PC-3 (cell line): ENCODE measurements at regions not wholly inside any gene's neighbourhood (a gene's known extent, or its start where the extent isn't known, plus 50 kb on each side); places are given as distances from the start of the nearest gene placed in this dataset.

Experiments
- EZH2phosphoT487 ChIP-seq: fragments of 300-600 bp; sonication (generic); IDR thresholded peaks from 2 replicates; pipeline ENCODE4 v1.6.1; 2018; ENCODE audit warnings: mild to moderate bottlenecking, antibody characterized with exemption, low read length, borderline replicate concordance
- TF ChIP-seq, protein P1 (sequence below): fragments of 300-600 bp; sonication (generic); conservative IDR thresholded peaks from 2 replicates; pipeline ENCODE4 v1.5.1; 2017; ENCODE audit warnings: antibody characterized with exemption, low read depth, mild to moderate bottlenecking, low read length

- TF ChIP-seq, protein P1, sequence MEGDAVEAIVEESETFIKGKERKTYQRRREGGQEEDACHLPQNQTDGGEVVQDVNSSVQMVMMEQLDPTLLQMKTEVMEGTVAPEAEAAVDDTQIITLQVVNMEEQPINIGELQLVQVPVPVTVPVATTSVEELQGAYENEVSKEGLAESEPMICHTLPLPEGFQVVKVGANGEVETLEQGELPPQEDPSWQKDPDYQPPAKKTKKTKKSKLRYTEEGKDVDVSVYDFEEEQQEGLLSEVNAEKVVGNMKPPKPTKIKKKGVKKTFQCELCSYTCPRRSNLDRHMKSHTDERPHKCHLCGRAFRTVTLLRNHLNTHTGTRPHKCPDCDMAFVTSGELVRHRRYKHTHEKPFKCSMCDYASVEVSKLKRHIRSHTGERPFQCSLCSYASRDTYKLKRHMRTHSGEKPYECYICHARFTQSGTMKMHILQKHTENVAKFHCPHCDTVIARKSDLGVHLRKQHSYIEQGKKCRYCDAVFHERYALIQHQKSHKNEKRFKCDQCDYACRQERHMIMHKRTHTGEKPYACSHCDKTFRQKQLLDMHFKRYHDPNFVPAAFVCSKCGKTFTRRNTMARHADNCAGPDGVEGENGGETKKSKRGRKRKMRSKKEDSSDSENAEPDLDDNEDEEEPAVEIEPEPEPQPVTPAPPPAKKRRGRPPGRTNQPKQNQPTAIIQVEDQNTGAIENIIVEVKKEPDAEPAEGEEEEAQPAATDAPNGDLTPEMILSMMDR = no peak
- no peak for TF ChIP-seq EZH2phosphoT487
These were observed 116.2 kb upstream of the KIT start for GRCh38 chr4:54541426-54542118.
